Amniotic stem cell (primary cell): ENCODE measurements at regions not wholly inside any gene's neighbourhood (a gene's known extent, or its start where the extent isn't known, plus 50 kb on each side); places are given as distances from the start of the nearest gene placed in this dataset.

ENCODE experiments used
- DNase-seq: peaks from one replicate; lab custom pipeline; 2025; lab: John Stamatoyannopoulos, UW

DNA sequence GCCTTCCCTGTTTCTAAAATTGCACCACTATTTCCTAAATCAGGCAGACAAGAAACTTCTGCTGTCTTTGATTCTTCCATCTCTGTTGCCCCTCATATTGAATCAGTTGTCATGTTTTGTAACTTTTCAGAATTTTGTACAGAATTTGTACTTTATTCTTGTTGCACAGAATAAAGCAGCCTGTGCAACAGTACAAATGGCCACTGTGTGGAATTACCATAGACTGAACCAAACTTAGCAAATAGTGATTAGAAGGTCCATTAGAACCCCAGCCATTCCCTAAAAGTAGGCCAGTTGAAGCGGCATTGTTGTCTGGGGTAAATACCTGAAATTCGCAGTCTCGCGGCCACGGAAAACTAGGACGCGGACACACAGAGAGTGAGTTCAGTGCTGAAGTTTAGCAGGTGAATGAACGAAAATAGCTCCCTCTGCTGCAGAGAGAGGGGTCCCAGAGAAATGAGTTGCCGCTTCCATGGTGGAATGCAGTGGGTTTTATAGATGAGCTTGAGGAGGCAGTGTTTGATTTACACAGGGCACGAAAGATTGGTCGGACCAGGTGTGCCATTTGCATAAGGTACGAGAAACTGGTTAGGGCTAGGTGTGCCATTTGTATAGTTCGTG, 71.8 kb downstream of the C4orf33 start:
- DNase-seq: no peak

DNA sequence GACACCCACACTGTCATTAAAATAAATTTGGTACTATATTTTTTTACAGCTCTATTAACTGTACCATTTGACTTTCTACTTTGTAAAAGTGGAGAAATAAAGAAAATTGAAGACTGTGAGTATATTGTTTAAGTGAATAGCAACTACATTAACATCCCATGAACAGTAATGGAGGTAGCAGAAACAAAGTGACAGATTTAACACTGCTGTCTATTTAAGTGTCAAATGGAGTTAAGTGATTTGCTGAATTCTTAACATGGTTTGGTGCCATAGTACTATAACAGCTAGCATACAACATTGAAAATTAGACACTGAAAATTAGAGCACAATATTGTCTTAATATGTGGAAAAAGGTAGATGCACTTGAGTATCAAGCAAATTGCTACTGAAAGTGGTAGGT, 76.2 kb downstream of the C4orf33 start:
- no peak for DNase-seq

DNA sequence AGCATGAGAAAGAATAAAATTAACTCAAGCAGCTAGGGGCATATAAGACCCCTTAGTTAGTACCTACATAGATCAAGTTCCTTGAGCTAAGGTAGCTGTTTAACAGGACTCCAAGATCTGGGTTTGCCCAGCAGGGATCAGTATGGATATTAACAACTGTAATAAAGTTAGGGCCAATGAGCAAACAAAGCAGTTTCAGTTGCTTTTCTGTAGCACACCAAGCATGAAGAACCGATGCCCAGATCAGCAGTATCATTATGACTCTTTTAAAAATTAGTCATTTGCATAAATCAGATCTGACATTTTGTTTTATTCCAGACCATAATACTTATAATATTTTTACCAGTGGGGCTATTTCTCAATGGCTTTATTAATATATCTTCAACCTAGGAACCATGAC, 80.9 kb downstream of the C4orf33 start:
- no peak for DNase-seq

DNA sequence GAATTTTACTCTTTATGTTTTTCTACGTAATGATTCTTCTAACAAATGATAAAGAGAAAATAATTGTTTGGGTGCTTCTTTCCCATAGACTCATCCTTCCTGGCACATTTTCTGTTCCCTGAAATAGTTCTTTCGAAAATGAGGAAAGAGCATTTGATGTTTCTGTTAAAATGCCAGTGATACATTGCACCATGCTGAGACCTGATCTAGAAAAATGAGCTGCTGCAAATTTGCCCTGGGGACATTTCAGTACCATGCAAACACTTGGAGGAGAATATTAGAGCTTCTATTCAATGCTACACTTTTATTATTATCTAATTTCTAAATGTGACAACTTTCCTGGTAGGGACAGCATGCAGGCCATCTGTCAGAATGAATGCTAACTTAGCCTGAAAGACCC, 83.3 kb downstream of the C4orf33 start:
- no peak for DNase-seq

DNA sequence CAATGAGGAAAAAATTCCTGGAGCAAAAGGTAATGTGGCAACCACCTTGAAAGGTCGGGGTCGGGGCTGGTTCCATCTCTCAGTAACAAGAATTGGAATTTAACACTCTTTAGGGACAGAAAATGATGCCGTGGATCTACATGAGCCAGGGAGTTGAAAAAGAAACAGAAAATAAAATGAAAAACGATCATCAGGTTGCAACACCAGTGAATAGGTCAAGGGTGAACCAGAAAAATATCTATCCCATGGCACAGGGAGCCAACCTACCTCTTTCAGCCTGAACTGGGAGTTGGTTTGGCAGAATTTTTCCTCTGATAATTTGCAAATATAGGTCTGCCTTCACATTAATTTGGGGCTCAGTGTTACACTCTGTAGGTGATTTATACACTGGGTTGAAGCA, 93.7 kb downstream of the C4orf33 start:
- DNase-seq: no peak

DNA sequence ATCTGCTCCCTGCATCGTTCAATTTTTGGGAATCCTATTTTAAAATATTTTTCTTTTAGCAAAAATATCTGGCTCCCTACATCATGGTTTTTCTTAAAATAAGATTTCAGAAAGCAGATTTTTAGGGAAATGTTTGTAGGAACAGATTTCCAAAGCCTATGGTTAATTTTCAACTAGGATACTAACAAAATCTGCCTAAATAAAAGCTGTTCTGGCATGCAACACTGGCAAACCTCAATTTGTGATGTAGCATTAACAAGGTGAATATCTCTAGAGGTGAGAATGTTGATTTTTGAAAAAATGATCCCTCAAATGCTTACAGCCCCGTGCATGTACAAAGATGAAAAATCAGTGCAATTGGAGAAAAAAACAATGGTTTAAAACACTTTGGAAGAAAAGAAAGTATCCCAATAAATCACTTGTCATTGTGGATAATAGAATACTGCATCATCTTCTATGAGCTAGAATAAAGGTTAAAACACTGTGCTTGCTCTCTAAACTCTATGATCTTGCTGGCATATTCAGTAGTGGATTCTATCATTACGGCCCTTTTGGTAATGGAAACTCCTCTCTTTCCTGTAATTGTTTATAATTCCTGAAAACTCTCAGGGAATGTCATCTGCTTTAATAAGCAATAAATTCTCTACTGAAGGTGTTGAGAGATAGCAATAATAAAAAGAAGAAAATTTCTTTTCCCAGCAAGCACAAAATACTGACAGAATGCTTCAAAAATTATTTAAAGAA, 97.6 kb downstream of the C4orf33 start:
- no peak for DNase-seq

DNA sequence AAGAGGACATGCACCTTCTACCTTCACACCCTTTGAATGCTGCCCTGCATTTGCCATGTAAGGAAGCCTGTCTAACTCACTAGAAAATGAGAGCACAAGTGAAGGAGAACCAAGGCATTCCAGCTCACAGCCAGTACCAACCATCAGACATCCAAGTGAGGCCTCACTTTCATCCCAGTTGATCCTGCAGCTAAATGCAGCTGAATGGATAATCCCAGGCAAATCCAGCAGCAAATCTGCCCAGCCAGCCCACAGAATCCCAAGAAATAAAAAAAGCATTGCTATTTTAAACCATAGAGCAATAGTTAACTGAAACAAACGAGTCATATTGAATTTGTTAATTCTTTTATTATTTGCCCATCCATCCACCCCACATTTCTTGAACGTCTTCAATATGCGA, 112.5 kb downstream of the C4orf33 start:
- DNase-seq: no peak

DNA sequence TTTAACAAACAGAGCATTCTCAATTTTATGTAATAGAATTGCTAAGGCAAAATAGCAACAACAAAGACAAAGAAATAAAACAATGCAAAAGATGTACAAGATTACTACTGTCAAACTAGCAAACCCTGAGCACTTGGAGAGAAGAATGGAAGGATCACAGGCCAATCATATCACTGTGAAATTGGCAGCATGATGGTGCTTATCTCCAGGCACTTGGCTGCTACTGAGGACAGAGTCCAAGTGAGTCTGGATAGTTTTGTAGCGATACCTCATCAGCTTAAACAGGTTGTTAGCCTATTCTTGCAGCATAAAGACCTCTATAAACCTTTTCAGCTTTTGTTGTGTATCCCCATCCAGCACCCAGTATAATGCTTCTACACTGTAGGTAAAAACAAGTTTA, 117.7 kb downstream of the C4orf33 start:
- DNase-seq: no peak

DNA sequence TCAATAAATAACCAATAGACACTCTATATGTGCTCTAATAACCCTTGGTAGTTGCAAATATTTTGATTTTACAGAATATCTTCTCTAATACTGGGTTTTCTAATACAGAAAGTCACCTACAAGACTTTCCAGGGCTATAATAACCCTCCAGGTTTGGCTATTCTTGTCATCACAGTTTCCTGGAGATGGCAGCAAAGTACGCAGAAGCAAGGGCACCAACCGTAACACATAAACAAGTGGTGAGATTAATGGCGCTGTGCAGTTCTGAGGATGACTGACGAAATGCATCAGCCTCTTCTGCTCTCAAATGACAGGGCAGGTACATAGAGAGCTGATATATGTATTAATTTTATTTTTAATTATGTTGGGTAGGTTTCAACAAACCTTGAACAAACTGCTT, 122.4 kb downstream of the C4orf33 start:
- no peak for DNase-seq

DNA sequence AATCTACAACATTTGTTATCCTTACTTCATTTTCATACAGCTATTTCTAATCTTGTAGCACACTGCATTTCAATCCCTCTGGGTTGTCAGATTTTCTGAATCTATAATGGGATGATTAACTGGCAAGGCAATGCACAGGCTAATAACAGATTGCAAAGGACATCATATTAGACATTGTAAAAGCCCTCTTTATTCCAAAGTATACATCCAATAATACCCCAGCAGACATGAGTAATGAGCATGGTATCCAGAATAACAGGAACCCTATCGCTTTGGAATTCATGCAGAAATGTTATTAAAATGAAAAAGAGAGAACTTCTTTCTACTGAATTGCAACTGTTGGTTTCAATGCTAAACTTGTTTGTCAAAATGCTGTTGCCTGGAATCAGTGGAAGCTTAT, 122.9 kb downstream of the C4orf33 start:
- no peak for DNase-seq

DNA sequence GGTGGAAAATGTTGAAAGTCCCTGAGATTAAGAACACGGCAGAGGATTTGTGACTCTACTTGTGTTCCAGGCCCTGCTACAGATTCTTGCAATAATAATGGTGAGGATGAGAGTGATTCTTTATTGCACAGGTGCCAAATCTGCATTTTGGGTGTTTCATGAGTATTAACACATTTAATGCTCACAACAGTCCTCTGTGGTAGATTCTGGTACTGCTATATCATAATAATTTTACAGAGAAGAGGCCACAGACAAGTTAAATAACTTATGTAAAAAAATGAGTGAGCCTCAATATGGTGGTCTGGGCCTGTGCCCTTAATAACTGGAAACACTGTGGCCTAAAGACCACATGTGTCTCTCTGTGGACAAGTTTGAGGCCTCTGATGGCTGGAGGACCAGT, 124.3 kb downstream of the C4orf33 start:
- no peak for DNase-seq

DNA sequence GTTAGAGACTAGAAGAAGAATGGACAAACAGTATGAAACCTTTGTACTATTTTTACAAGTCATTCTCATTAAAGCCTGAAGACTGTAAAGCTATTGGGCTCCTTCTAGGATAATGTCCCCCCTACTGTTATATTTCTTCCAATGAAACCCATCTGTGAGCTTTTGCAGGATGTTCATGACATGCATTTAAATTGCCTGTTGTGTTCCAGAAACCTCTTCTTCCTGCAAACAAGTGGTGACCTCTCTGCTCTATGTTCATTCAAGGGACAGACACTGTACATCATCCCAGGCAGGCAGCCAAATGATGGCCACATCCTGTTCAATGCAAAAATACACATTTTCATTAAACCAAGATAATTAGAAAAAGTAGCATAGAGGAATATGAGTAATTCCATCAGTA, 128.0 kb downstream of the C4orf33 start:
- no peak for DNase-seq

DNA sequence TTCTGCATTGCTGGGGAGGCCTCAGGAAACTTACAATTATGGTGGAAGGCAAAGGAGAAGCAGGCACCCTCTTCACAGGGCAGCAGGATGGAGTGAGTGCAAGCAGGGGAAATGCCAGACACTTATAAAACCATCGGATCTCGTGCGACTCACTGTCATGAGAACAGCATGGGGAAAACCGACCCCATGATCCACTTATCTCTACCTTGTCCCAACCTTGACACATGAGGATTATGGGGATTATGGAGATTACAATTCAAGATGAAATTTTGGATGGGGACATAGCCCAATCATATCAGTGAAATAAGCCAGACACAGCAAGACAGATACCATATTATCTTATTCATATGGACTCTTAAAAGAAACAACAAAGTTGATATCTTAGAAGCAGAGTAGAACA, 134.9 kb downstream of the C4orf33 start:
- no peak for DNase-seq

DNA sequence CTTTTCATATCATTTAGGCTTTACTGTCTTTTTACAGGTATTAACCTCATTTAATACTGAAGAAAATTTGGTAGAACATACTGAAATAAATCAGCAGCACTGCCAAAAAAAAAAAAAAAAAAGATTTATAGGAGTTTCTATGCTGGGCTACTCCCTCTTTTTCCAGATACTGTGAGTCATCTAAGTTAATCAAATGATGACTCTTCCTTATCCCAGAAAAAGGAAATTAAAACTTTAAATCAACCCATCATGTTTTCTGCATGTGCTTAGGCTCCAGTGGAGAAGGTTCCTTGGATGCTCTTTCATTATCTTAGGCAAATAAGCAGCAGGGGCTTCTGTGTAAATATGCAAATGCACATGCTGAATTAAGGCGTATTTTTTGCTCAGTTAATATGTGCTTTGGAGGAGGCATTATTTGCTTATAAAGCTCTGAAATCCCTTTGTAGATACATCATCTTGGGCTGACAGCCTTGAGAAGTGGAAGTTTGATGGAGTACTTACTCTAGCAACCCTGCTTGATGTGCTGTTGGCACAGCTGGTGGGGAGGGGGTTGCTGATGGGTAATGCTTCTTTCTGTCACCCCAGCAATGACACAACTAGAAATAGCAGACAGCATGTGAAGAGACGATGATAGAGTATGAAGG, 136.1 kb downstream of the C4orf33 start:
- DNase-seq: no peak

DNA sequence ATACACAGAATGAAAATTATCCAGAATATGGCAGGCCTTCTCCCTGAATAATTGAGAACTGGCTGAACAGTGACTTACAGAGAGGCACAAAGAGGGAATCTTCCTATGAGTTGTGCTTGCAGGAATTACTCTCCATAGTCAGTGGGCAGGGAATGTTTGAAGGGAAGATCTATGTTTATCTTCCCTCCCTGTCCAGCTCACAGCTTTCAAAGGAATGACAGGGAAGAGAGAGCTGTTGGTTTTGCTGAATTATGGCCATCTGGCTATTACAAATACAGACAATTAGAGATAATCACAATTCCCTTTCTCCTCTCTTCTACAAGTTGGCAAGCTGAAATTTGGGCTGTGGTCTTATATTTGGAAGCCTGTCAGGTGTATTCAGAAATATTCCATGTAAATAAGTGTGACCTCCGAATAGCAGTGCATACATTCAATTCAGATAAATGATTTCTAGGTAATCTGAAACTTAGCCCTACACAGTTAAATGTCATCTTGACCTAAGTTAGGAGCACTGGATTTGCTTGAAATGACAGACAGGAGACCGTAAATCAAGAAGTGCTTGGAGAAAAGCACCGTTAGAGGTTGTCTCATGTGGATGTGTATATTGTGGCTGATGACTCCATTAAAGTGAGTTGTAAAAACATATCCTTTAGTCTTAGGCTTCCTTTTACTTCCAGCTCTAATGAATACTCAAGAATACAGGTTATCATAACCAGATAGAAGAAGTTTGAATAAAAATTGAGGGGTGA, 136.8 kb downstream of the C4orf33 start:
- DNase-seq: no peak

DNA sequence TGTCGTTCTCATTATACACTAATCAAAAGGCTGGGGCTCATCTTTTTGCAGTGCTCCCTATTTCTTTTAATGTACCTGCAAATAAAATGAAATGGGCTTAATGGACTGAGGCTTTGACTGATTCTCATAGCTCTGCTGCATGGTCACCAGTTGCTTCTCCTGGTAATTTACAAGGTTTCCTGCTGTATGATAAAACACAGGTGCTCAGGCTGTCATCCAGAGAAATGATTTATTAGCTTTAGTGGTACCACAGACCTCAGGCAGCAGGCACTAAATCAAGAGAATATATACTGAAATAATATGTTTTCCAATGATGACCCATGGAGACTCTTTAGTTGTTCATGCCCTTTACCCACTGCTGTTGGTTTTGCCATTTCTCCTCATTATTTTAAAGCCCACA, 137.7 kb downstream of the C4orf33 start:
- DNase-seq: no peak

DNA sequence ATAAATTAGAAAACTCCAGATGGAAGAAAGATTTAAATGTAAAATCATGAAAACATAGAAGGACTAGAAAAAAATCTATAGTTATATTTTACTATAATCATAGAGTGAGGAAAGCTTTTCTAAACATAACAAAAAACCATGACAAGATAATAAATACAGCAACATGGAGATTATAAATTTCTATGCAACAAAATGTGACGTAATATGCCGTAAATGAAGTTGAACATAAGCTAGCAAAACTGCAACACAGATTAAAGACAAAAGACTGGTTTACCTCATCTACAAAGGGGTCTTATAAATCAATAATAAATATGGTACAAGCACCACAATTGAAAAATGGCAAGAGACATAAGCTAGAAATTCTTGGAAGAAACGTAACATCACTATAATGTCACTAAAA, 140.4 kb downstream of the C4orf33 start:
- DNase-seq: no peak

DNA sequence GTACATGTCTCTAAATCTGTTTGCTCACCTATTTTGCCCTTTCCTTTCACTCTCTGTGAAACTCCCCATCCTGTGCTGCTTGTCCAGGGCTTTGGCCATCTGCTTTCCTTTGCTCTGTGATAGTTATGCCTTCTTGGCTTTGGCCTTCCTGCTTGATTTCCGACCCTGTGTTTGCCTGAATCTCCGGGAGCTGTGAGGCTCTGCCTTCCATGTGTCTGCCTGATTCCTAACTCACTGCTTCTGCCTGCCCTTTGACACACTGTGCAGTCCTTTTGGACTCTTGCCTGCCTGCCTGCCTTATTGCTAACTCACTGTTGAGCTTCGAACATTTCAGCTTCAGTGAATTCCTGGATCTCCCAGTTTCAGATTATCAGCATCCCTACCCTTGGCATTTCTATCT, 143.1 kb downstream of the C4orf33 start:
- DNase-seq: no peak

DNA sequence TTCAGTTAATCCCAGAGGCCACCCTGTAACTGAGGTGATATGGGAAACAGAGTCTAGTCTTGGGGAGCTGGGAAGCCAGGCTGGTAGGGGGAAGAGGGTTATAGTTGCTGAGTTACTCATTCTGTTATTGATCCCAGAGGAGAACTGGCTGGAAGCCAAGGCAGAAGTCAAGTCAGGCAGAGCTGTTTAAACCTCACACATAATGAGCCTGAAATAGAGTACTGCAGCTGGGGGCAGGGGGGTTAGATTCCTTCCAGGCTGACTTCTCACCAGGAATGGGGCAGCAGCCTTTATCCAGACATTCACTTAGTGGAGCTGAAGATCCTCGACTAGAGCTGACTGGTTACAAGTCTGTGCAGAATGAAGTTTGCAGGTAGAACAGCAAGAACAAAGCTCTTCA, 144.9 kb downstream of the C4orf33 start:
- DNase-seq: no peak

DNA sequence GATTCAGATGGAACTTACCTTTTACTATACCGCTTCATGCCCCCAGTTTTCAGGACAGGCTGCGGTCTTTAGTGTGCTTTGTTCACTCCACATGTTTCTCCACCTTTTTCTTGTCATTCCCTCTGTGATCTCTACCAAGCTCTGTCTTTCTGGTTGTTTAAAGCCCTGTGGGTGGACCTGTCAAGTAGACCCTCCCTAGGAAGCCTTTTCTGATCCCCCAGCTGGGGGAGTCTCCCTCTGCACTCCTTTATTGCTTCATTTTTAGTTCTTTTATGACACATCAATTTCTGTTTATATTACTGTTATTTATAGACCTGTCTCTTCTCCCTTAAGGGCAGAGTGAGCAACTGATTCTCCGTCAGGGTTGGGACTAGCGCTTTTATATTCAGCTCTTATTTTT, 150.2 kb downstream of the C4orf33 start:
- no peak for DNase-seq

DNA sequence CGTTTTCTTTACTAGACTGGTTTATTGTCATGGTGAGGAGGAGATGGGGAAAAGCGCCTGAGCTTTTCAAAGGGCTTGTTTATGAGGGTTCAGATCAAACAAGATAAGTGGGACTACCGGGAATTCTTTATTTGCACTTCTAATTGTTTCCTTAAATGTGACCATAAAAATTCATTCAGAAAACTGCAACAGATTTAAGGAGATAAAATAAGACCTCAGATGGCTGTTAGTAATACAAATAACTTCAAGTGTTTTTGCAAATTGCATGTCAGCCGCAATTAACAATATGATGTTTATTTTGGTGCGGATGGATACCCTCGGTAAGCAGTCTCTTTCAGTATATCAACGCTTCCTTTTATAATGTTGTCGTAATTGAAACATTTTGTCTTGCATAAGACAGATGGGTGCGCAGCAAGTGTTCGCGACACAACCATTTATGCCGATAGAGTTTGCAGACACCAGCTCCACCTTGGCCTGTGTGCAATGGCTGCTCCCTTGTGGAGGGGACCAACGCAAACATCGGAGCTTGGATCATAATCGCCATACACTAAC, 151.0 kb downstream of the C4orf33 start:
- no peak for DNase-seq

DNA sequence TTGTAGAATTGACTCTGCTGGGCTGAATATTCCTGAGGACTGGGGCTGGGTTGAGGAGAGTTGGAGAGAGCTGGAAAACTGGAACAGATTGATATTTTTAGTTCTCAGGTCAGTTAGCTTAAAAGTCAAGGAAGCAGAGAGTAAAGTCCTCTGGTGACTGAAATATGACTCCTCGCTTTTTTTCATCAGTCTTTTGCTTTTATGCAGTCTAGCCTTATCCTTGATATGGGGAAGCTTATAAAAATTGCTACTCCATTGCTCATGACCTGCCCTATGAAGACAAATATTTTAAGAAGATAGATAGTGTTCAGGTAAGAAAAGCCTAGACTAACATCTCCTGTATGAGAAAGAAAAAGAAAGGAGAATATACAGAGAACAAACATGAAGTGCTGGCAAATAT, 152.7 kb downstream of the C4orf33 start:
- no peak for DNase-seq

DNA sequence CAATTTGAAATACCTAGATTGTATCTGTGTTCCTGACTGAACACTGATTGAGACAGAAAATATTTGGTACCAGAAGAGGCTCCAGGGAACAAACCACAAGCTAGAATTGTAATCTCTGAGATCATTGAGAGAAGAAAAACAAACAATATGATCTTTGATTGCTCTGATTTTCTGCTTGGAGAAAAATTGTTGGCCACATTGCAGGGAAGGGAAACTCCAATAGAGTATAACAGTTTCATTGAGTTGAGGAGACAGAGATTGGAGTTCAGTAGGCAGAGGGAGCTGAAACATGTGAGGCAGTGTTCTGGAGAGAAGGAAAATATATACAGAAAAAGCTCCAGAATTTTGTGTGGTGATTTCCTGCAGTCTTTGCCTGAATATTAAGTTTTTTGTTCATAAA, 158.2 kb downstream of the C4orf33 start:
- DNase-seq: no peak
